Lung (tissue), 12 donors: ENCODE measurements at regions not wholly inside any gene's neighbourhood (a gene's known extent, or its start where the extent isn't known, plus 50 kb on each side); places are given as distances from the start of the nearest gene placed in this dataset. TPM values are rescaled to one million over a fixed set of nuclear protein-coding genes. Genes with fewer than 3 reads are reported as not detected.
"Not testable (repeated sequence)": the region's sequence is repeated elsewhere in the genome, so short reads cannot be mapped to it uniquely, and the experiment has no call there.

ENCODE experiments used
- ATAC-seq: fragments of 200-7000 bp; cut with Tn5 transposase; one replicate; pipeline ENCODE4 v1.9.1; 2020; ENCODE audit warnings: moderate number of reproducible peaks; ENCODE audit not compliant: insufficient read depth, low FRiP score
- DNase-seq, 3 donors: peaks; one replicate each; pipeline ENCODE4 v3.0.0-alpha.2; 2013 to 2017
- H3K27ac ChIP-seq, 2 donors: one replicate each; pipeline ENCODE4 v1.5.1; 2013; ENCODE audit warnings: mild to moderate bottlenecking in 2 of 2, moderate library complexity in 2 of 2, control low read depth in 1 of 2, inconsistent platforms in 1 of 2, low read depth in 1 of 2, low read length in 1 of 2
- H3K27me3 ChIP-seq, 3 donors: one replicate each; pipeline ENCODE4 v1.5.1; 2013; ENCODE audit warnings: low read length in 2 of 3; ENCODE audit not compliant: control insufficient read depth in 3 of 3, insufficient read depth in 3 of 3
- H3K36me3 ChIP-seq, 4 donors: one replicate each; pipeline ENCODE4 v1.5.1; 2013; ENCODE audit warnings: low read length in 4 of 4, mild to moderate bottlenecking in 1 of 4, moderate library complexity in 1 of 4; ENCODE audit not compliant: control insufficient read depth in 4 of 4, insufficient read depth in 4 of 4
- H3K4me1 ChIP-seq, 5 donors: one replicate each; pipeline ENCODE4 v1.5.1; 2013; ENCODE audit warnings: low read length in 5 of 5, mild to moderate bottlenecking in 2 of 5, moderate library complexity in 1 of 5; ENCODE audit not compliant: control insufficient read depth in 5 of 5, insufficient read depth in 5 of 5
- H3K4me3 ChIP-seq: one replicate; pipeline ENCODE4 v1.5.1; 2013; ENCODE audit warnings: mild to moderate bottlenecking, control low read depth, moderate library complexity
- H3K9ac ChIP-seq, 2 donors: one replicate each; pipeline ENCODE4 v1.5.1; 2013; ENCODE audit warnings: low read length in 2 of 2, control low read depth in 1 of 2; ENCODE audit not compliant: insufficient read depth in 1 of 2
- H3K9me3 ChIP-seq, 4 donors: one replicate each; pipeline ENCODE4 v1.5.1; 2013; ENCODE audit warnings: low read length in 3 of 4, mild to moderate bottlenecking in 1 of 4, moderate library complexity in 1 of 4; ENCODE audit not compliant: control insufficient read depth in 4 of 4, insufficient read depth in 3 of 4
- CTCF ChIP-seq: IDR thresholded peaks from 2 replicates; pipeline ENCODE4 v1.5.1; 2012; ENCODE audit warnings: mild to moderate bottlenecking; ENCODE audit errors: control extremely low read depth, extremely low read depth
- whole genome bisulfite sequencing, 2 donors: extraction: QIAGEN DNeasy Blood & Tissue Kit; methylation state at CpG; one replicate each; pipeline ENCODE4 v1.1.7; 2013; 5-methylcytosine and 5-hydroxymethylcytosine counted together
- small RNA-seq: library from RNA; depleted of rRNA; stranded (forward); fragments of <200 nt; gene quantifications from one replicate; pipeline ENCODE3, GENCODE V24; 2014; ENCODE audit warnings: low replicate concordance
- donor health status: control.
- donor health status: control.
- donor health status: Bipolar disorder and iron deficiency.
- donor health status: healthy.
- donor health status: DM: yes; HTN: yes; CAD: no.

GRCh38 chr20:53646550-53646949, 52.9 kb upstream of the ZNF217 start:
- TF ChIP-seq CTCF: no peak
- ATAC-seq (no peak), DNase-seq (no peak)
- Histone ChIP-seq H3K9me3 (no peaks in the 10 kb centered on the region), H3K27me3 (no peaks in the 10 kb centered on the region), H3K4me3 (no peak overlapping the region), H3K4me1 (peaks cover 0 to 7% (median 2%) of the 10 kb centered on the region in 5 donors), H3K9ac (no peak overlapping the region), H3K36me3 (no peaks in the 10 kb centered on the region), H3K27ac (no peak overlapping the region)
- WGBS, 2 donors: 95 to 96% methylated on average over 3 of the region's 3 CpGs

GRCh38 chr20:53645582-53645897, 51.9 kb upstream of the ZNF217 start:
- DNase-seq: no peak
- Histone ChIP-seq H3K4me1 (peaks cover 0 to 7% (median 2%) of the 10 kb centered on the region in 5 donors), H3K27ac (no peak overlapping the region), H3K27me3 (no peaks in the 10 kb centered on the region), H3K9me3 (no peaks in the 10 kb centered on the region), H3K36me3 (no peaks in the 10 kb centered on the region), H3K9ac (no peak overlapping the region), H3K4me3 (no peak overlapping the region)
- no peak for ATAC-seq
- no peak for TF ChIP-seq CTCF
- WGBS, 2 donors: 75 to 86% methylated on average over 2 of the region's 2 CpGs

- not testable (repeated sequence) for H3K4me1 ChIP-seq, H3K36me3 ChIP-seq, H3K27ac ChIP-seq, ATAC-seq, H3K9me3 ChIP-seq, H3K9ac ChIP-seq, H3K4me3 ChIP-seq, H3K27me3 ChIP-seq, DNase-seq
- 93 to 98% methylated on average over 8 of the region's 8 CpGs for WGBS, 2 donors
These were observed 50.5 kb upstream of the ZNF217 start for GRCh38 chr20:53644108-53644507.

Small RNA genes in the stretch of these regions (small RNA-seq; reads per million reads assigned to genes)
- not detected for gene RNU7-14P
